ENCODE measurements at regions not wholly inside any gene's neighbourhood (a gene's known extent, or its start where the extent isn't known, plus 50 kb on each side); places are given as distances from the start of the nearest gene placed in this dataset.
"Not testable (repeated sequence)": the region's sequence is repeated elsewhere in the genome, so short reads cannot be mapped to it uniquely, and the experiment has no call there.

DNA sequence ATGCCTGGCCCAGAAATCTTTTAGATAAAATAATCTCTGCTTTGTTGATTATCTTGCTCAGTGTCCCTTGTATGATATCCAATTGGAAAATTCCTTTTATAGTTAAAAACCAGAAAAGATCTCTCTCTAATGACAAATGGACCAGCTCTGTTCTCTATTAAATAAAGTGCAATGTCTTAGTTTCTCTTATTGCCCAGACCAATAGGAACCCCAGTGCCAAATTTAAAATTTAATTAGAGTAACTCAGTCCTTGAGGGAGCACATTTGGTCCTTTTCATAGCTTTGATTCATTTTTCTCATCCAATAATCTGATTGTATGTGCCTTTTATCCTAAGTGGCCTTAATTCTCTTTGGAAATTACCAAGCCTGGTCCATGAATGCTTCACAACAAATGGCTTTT lies 158.9 kb upstream of the FOXK1 start:
- Histone ChIP-seq H3K4me3 (ENCODE audit: low read depth, low read length) (no peak overlapping the region), H3K4me1 (no peaks in the 10 kb centered on the region), H3K27me3 (no peaks in the 10 kb centered on the region), H3K36me3 (no peaks in the 10 kb centered on the region), H3K9me3 (no peaks in the 10 kb centered on the region)
- TF ChIP-seq, protein P1, sequence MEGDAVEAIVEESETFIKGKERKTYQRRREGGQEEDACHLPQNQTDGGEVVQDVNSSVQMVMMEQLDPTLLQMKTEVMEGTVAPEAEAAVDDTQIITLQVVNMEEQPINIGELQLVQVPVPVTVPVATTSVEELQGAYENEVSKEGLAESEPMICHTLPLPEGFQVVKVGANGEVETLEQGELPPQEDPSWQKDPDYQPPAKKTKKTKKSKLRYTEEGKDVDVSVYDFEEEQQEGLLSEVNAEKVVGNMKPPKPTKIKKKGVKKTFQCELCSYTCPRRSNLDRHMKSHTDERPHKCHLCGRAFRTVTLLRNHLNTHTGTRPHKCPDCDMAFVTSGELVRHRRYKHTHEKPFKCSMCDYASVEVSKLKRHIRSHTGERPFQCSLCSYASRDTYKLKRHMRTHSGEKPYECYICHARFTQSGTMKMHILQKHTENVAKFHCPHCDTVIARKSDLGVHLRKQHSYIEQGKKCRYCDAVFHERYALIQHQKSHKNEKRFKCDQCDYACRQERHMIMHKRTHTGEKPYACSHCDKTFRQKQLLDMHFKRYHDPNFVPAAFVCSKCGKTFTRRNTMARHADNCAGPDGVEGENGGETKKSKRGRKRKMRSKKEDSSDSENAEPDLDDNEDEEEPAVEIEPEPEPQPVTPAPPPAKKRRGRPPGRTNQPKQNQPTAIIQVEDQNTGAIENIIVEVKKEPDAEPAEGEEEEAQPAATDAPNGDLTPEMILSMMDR (IDR thresholded peaks at IDR 0.05; ENCODE audit: low read depth, low read length), result no peak
- no peak for DNase-seq

- Histone ChIP-seq H3K27me3 (no peaks in the 10 kb centered on the region), H3K9me3 (no peaks in the 10 kb centered on the region), H3K36me3 (no peaks in the 10 kb centered on the region), H3K4me3 (ENCODE audit: low read depth, low read length) (no peak overlapping the region), H3K4me1 (no peaks in the 10 kb centered on the region)
- TF ChIP-seq, protein P1 (IDR thresholded peaks at IDR 0.05; ENCODE audit: low read depth, low read length), result no peak
- no peak for DNase-seq
Observed at GRCh38 chr7:4523873-4524272, 158.2 kb upstream of the FOXK1 start.

GRCh38 chr7:4525884-4526283 lies 156.2 kb upstream of the FOXK1 start:
- Histone ChIP-seq H3K4me1 (no peaks in the 10 kb centered on the region), H3K27me3 (no peaks in the 10 kb centered on the region), H3K9me3 (no peaks in the 10 kb centered on the region), H3K4me3 (ENCODE audit: low read depth, low read length) (no peak overlapping the region), H3K36me3 (no peaks in the 10 kb centered on the region)
- no peak for DNase-seq
- TF ChIP-seq, protein P1 (IDR thresholded peaks at IDR 0.05; ENCODE audit: low read depth, low read length), result no peak

GRCh38 chr7:4527988-4528636 lies 154.0 kb upstream of the FOXK1 start:
- Histone ChIP-seq H3K9me3 (no peaks in the 10 kb centered on the region), H3K27me3 (no peaks in the 10 kb centered on the region), H3K4me1 (no peaks in the 10 kb centered on the region), H3K4me3 (ENCODE audit: low read depth, low read length) (no peak overlapping the region), H3K36me3 (no peaks in the 10 kb centered on the region)
- DNase-seq, result no peak
- TF ChIP-seq, protein P1 (IDR thresholded peaks at IDR 0.05; ENCODE audit: low read depth, low read length), result no peak

GRCh38 chr7:4531236-4531635 lies 150.9 kb upstream of the FOXK1 start:
- no peak for DNase-seq
- Histone ChIP-seq H3K36me3 (no peaks in the 10 kb centered on the region), H3K4me3 (ENCODE audit: low read depth, low read length) (no peak overlapping the region), H3K27me3 (no peaks in the 10 kb centered on the region), H3K4me1 (no peaks in the 10 kb centered on the region), H3K9me3 (no peaks in the 10 kb centered on the region)
- TF ChIP-seq, protein P1 (IDR thresholded peaks at IDR 0.05; ENCODE audit: low read depth, low read length), result no peak

DNA sequence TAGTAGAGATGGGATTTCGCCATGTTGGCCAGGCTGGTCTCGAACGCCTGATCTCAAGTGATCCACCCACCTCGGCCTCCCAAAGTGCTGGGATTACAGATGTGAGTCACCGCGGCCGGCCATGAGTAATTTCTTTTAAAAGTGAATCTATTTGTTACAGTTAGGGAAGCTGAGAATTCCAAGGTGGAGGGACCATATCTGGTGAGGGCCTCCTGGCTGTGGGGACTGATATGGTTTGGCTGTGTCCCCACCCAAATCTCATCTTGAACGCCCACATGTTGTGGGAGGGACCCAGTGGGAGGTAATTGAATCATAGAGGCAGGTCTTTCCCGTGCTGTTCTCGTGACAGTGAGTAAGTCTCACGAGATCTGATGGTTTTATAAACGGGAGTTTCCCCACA lies 148.8 kb upstream of the FOXK1 start:
- not testable (repeated sequence) for H3K9me3 ChIP-seq; H3K4me1 ChIP-seq; DNase-seq; H3K4me3 ChIP-seq (ENCODE audit: low read depth, low read length); H3K27me3 ChIP-seq; H3K36me3 ChIP-seq

DNA sequence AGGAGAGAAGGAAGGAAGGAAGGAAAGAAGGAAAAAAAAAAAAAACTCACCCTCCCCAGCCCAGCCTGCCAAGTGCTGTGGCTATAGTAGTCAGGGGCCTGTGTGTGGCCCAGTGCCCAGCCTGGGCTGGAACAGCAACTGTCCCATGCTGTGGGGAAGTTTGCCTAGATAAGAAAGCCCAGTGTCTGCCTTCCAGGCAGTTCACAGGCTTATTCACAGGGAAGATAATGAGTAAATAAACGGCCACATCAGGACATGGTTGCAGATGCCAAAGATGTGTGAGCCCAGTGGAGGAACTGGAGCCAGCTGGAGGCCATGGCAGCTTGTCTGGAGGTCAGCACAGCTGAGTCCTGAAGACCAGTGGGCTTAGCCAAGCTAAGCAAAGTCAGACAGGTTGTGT lies 132.4 kb upstream of the FOXK1 start:
- no peaks in the 10 kb centered on the region for H3K27me3 ChIP-seq
- no peak overlapping the region for H3K4me3 ChIP-seq (ENCODE audit: low read depth, low read length)
- TF ChIP-seq, protein P1 (IDR thresholded peaks at IDR 0.05; ENCODE audit: low read depth, low read length), result no peak
- H3K4me1 ChIP-seq, result no peaks in the 10 kb centered on the region
- no peaks in the 10 kb centered on the region for H3K9me3 ChIP-seq
- H3K36me3 ChIP-seq, result no peaks in the 10 kb centered on the region
- DNase-seq, result no peak

Data from BE2C (cell line).